ENCODE measurements at regions not wholly inside any gene's neighbourhood (a gene's known extent, or its start where the extent isn't known, plus 50 kb on each side); places are given as distances from the start of the nearest gene placed in this dataset.

- no peaks in the 10 kb centered on the region for H3K23me2 ChIP-seq (ENCODE audit: low read depth, low read length)
- no peak overlapping the region for H2AFZ ChIP-seq (ENCODE audit: low read length)
- H2BK5ac ChIP-seq (ENCODE audit: low read depth, low read length), result no peak overlapping the region
- CTCF ChIA-PET (ENCODE audit: partially characterized antibody), result no interaction called here
- H3K36me3 ChIP-seq (ENCODE audit: control insufficient read depth in 2 of 4, insufficient read depth in 4 of 4, low read length in 3 of 4), result no peaks in the 10 kb centered on the region
- H3K56ac ChIP-seq (replicated peaks; ENCODE audit: insufficient read length, low read depth, low read length), result no peak overlapping the region
- no peak overlapping the region for H3K4me2 ChIP-seq (ENCODE audit: insufficient read depth in 1 of 2, low read depth in 2 of 2, low read length in 2 of 2)
- H3K18ac ChIP-seq (ENCODE audit: extremely low read depth, low read length), result no peak overlapping the region
- H3K27ac ChIP-seq (ENCODE audit: low read depth, low read length), result no peak overlapping the region
- FAIRE-seq (no peak), DNase-seq (ENCODE audit: low read depth in 1 of 2, low spot score in 2 of 2) (no peak)
- H2BK12ac ChIP-seq (ENCODE audit: low read depth, low read length), result no peak overlapping the region
- H3K9ac ChIP-seq (replicated peaks in 1 of 4; ENCODE audit: extremely low read depth in 1 of 4, low read depth in 3 of 4, low read length in 3 of 4), result no peak overlapping the region
- no peak overlapping the region for H2BK15ac ChIP-seq (ENCODE audit: low read length)
- no peaks in the 10 kb centered on the region for H3K79me2 ChIP-seq (ENCODE audit: control insufficient read depth in 1 of 2, insufficient read depth in 2 of 2, low read length in 2 of 2)
- H3K27me3 ChIP-seq (replicated peaks in 1 of 4; ENCODE audit: control insufficient read depth in 3 of 4, extremely low read depth in 1 of 4, insufficient read depth in 3 of 4, low read length in 3 of 4), result no peaks in the 10 kb centered on the region
- H3K14ac ChIP-seq (ENCODE audit: insufficient read length), result no peak overlapping the region
- no peaks in the 10 kb centered on the region for H3K4me1 ChIP-seq (replicated peaks in 1 of 4; ENCODE audit: control insufficient read depth in 3 of 4, insufficient read depth in 4 of 4, low read length in 3 of 4)
- no peaks in the 10 kb centered on the region for H4K20me1 ChIP-seq (replicated peaks in 1 of 2; ENCODE audit: control insufficient read depth in 1 of 2, insufficient read depth in 2 of 2, low read length in 2 of 2)
- H3K4ac ChIP-seq (replicated peaks; ENCODE audit: insufficient read length, low read depth, low read length), result no peak overlapping the region
- H3K9me3 ChIP-seq (ENCODE audit: insufficient read depth in 2 of 2, low read depth in 1 of 2, low read length in 1 of 2), result no peaks in the 10 kb centered on the region
- no peak overlapping the region for H4K8ac ChIP-seq (ENCODE audit: extremely low read depth, insufficient read depth, low read length)
- no peak overlapping the region for H2BK120ac ChIP-seq (replicated peaks; ENCODE audit: low read depth, low read length)
- H3K23ac ChIP-seq (ENCODE audit: insufficient read length), result no peak overlapping the region
- H4K91ac ChIP-seq (replicated peaks; ENCODE audit: insufficient read length, low read length), result no peak overlapping the region
- POLR2A ChIA-PET (ENCODE audit: partially characterized antibody), result no interaction called here
- no peak overlapping the region for H2BK20ac ChIP-seq (ENCODE audit: low read length)
- no peak overlapping the region for H4K5ac ChIP-seq (ENCODE audit: insufficient read length, low read depth, low read length)
- no peaks in the 10 kb centered on the region for H3K79me1 ChIP-seq (ENCODE audit: low read depth, low read length)
- H2AK5ac ChIP-seq (ENCODE audit: low read depth, low read length), result no peak overlapping the region
- 97% methylated on average over 5 of the region's 5 CpGs; no CpG with 5 or more reads in 1 of the 2 experiments for WGBS, 2 experiments (ENCODE audit: extremely low coverage in 1 of 2, insufficient coverage in 1 of 2, insufficient read length in 1 of 2, insufficient replicate concordance in 2 of 2, low coverage in 1 of 2, low lambda C conversion rate in 2 of 2, missing lambda C conversion rate in 1 of 2)
- H3K4me3 ChIP-seq (ENCODE audit: extremely low read depth in 1 of 4, insufficient read depth in 2 of 4, low read depth in 3 of 4, low read length in 4 of 4), result no peak overlapping the region
- TF ChIP-seq CREB1 (IDR thresholded peaks at IDR 0.05), result no peak
- TF ChIP-seq JUN (IDR thresholded peaks at IDR 0.05; ENCODE audit: low read depth, low read length), result no peak
- no peak for TF ChIP-seq GTF2F1 (IDR thresholded peaks at IDR 0.05; ENCODE audit: borderline replicate concordance, low read depth, low read length)
- TF ChIP-seq EP300 (IDR thresholded peaks at IDR 0.05; ENCODE audit: borderline replicate concordance in 1 of 2, low read depth in 2 of 2, low read length in 2 of 2), result no peak
- no peak for TF ChIP-seq JUND (IDR thresholded peaks at IDR 0.05; ENCODE audit: low read length)
- TF ChIP-seq YY1 (IDR thresholded peaks at IDR 0.05; ENCODE audit: low read depth, low read length), result no peak
- no peak for TF ChIP-seq BRCA1 (IDR thresholded peaks at IDR 0.05; ENCODE audit: low read depth, low read length)
- TF ChIP-seq SP4 (IDR thresholded peaks at IDR 0.05; ENCODE audit: low read length), result no peak
- no peak for TF ChIP-seq GABPA (IDR thresholded peaks at IDR 0.05; ENCODE audit: borderline replicate concordance, insufficient read depth, low read length)
- no peak for TF ChIP-seq MAFK (IDR thresholded peaks at IDR 0.05; ENCODE audit: low read depth, low read length)
Measured at GRCh38 chr7:41030673-41031072, 672.2 kb downstream of the INHBA start.
